HCT116 (cell line): ENCODE measurements at regions not wholly inside any gene's neighbourhood (a gene's known extent, or its start where the extent isn't known, plus 50 kb on each side); places are given as distances from the start of the nearest gene placed in this dataset.

ENCODE experiments used
- ATAC-seq: fragments of 200-7000 bp; cut with Tn5 transposase; 2 replicates; pipeline ENCODE4 v1.9.1; 2020; ENCODE audit warnings: mild to moderate bottlenecking, moderate library complexity
- BruUV-seq: library from RNA; stranded (reverse); fragments of 400-500 nt; replicated peaks from 2 replicates; lab custom pipeline; 2021; lab: Mats Ljungman, UMichigan
- CTCF ChIA-PET: fragments of 300-600 bp; sonication (Branson Sonifier 250); formaldehyde crosslinking; loops from one replicate; lab custom pipeline; 2021; ENCODE audit warnings: antibody characterized with exemption; lab: Charles Lee
- POLR2A ChIA-PET: fragments of 300-600, 350-600 bp; sonication (Branson Sonifier 250); formaldehyde crosslinking; loops from one replicate; lab custom pipeline; 2021; ENCODE audit warnings: antibody characterized with exemption; lab: Charles Lee
- RAD21 ChIA-PET, 2 experiments: fragments of 300-600 bp; sonication (Branson Sonifier 250); formaldehyde crosslinking; loops; one replicate each; lab custom pipeline; 2023; ENCODE audit warnings: low total read pairs in 2 of 2; ENCODE audit not compliant: uncharacterized antibody in 2 of 2, unreplicated experiment in 2 of 2, low non-redundant PET in 1 of 2; lab: Charles Lee
- DNase-seq: peaks from one replicate; pipeline ENCODE4 v3.0.0-alpha.2; 2010; ENCODE audit warnings: low read depth, low spot score
- H2AFZ ChIP-seq: fragments of 200-600 bp; shearing (Covaris generic), sonication (generic); 2 replicates; pipeline ENCODE4 v1.6.1; 2017; ENCODE audit warnings: low read depth, mixed run types, mixed read lengths, antibody characterized with exemption, low read length; ENCODE audit not compliant: poor library complexity, severe bottlenecking
- H3K27ac ChIP-seq: 2 replicates; pipeline ENCODE4 v1.5.1; 2012; ENCODE audit warnings: low read depth, low read length
- H3K27me3 ChIP-seq: fragments of 200-600 bp; sonication (generic); 2 replicates; pipeline ENCODE4 v1.6.1; 2016; ENCODE audit warnings: mixed run types, low read length, mixed read lengths; ENCODE audit not compliant: insufficient read depth
- H3K36me3 ChIP-seq, 2 experiments: fragments of 200-500 bp in 1 of 2; fragments of 200-600 bp in 1 of 2; sonication (Bioruptor generic) in 1 of 2; sonication (generic) in 1 of 2; 2 replicates each; pipeline versions ENCODE4 v1.5.1 to v1.6.1; 2014 to 2016; ENCODE audit warnings: low read length in 2 of 2, inconsistent platforms in 1 of 2, mixed read lengths in 1 of 2, mixed run types in 1 of 2; ENCODE audit not compliant: insufficient read depth in 2 of 2, control insufficient read depth in 1 of 2
- H3K4me1 ChIP-seq, 2 experiments: fragments of 200-600 bp in 1 of 2; sonication (generic) in 1 of 2; 2 replicates each; pipeline versions ENCODE4 v1.5.1 to v1.6.1; 2012 to 2017; ENCODE audit warnings: low read length in 2 of 2, inconsistent platforms in 1 of 2, mild to moderate bottlenecking in 1 of 2, mixed read lengths in 1 of 2, mixed run types in 1 of 2, moderate library complexity in 1 of 2; ENCODE audit not compliant: insufficient read depth in 2 of 2, control insufficient read depth in 1 of 2
- H3K4me2 ChIP-seq: fragments of 200-600 bp; sonication (generic); 2 replicates; pipeline ENCODE4 v1.6.1; 2017; ENCODE audit warnings: mixed run types, low read length, mixed read lengths
- H3K4me3 ChIP-seq, 2 experiments: fragments of 200-600 bp in 1 of 2; sonication (generic) in 1 of 2; replicated peaks in 1 of 2; 2 replicates each; pipeline ENCODE4 v1.5.1; 2011 to 2016; ENCODE audit warnings: low read length in 2 of 2, control low read depth in 1 of 2, low read depth in 1 of 2, mild to moderate bottlenecking in 1 of 2, mixed read lengths in 1 of 2, mixed run types in 1 of 2
- H3K79me2 ChIP-seq: fragments of 200-600 bp; sonication (generic); 2 replicates; pipeline ENCODE4 v1.6.1; 2017; ENCODE audit warnings: mild to moderate bottlenecking, mixed run types, low read length, moderate library complexity, mixed read lengths; ENCODE audit not compliant: insufficient read depth
- H3K9ac ChIP-seq: fragments of 200-600 bp; sonication (generic); 2 replicates; pipeline ENCODE4 v1.6.1; 2016; ENCODE audit warnings: low read length, mixed read lengths
- H3K9me2 ChIP-seq: fragments of 200-600 bp; sonication (generic), shearing (Covaris generic); 2 replicates; pipeline ENCODE4 v1.6.1; 2017; ENCODE audit warnings: mixed run types, mild to moderate bottlenecking, moderate library complexity; ENCODE audit not compliant: insufficient read depth
- H3K9me3 ChIP-seq, 2 experiments: fragments of 200-500 bp in 1 of 2; fragments of 200-600 bp in 1 of 2; sonication (Bioruptor generic) in 1 of 2; sonication (generic) in 1 of 2; 2 replicates each; pipeline ENCODE4 v1.6.1; 2014 to 2017; ENCODE audit warnings: low read length in 2 of 2, mixed read lengths in 2 of 2, inconsistent platforms in 1 of 2, low read depth in 1 of 2, mild to moderate bottlenecking in 1 of 2, mixed run types in 1 of 2, moderate library complexity in 1 of 2; ENCODE audit not compliant: control insufficient read depth in 1 of 2, insufficient read depth in 1 of 2
- H4K20me1 ChIP-seq: fragments of 200-600 bp; sonication (generic), shearing (Covaris generic); 2 replicates; pipeline ENCODE4 v1.6.1; 2017; ENCODE audit warnings: mixed run types, mild to moderate bottlenecking, moderate library complexity; ENCODE audit not compliant: insufficient read depth
- ATF3 ChIP-seq: IDR thresholded peaks from 2 replicates; pipeline ENCODE4 v1.6.1; 2012
- CBX3 ChIP-seq: IDR thresholded peaks from 2 replicates; pipeline ENCODE4 v1.6.1; 2012; ENCODE audit warnings: low read depth
- CTCF ChIP-seq, 3 experiments: fragments of 200-600 bp in 1 of 3; sonication (generic) in 1 of 3; IDR thresholded peaks in 2 of 3; conservative IDR thresholded peaks in 1 of 3; 2 replicates each; pipeline ENCODE4 v1.5.1; 2012 to 2017; ENCODE audit warnings: low read depth in 2 of 3, low read length in 2 of 3, antibody characterized with exemption in 1 of 3, borderline replicate concordance in 1 of 3, control low read depth in 1 of 3, mild to moderate bottlenecking in 1 of 3, mixed read lengths in 1 of 3, mixed run types in 1 of 3, moderate library complexity in 1 of 3; ENCODE audit not compliant: insufficient read depth in 1 of 3
- EGR1 ChIP-seq: IDR thresholded peaks from 2 replicates; pipeline ENCODE4 v1.6.1; 2012; ENCODE audit warnings: low read depth
- EZH2 ChIP-seq: fragments of 200-600 bp; sonication (generic); IDR thresholded peaks from 2 replicates; pipeline ENCODE4 v1.6.1; 2017; ENCODE audit warnings: antibody characterized with exemption, mixed run types
- EZH2phosphoT487 ChIP-seq: fragments of 200-600 bp; IDR thresholded peaks from 2 replicates; pipeline ENCODE4 v1.6.1; 2018; ENCODE audit warnings: antibody characterized with exemption, borderline replicate concordance
- FOSL1 ChIP-seq: IDR thresholded peaks from 2 replicates; pipeline ENCODE4 v1.6.1; 2012; ENCODE audit warnings: low read depth
- JUND ChIP-seq: IDR thresholded peaks from 2 replicates; pipeline ENCODE4 v1.6.1; 2012
- MAX ChIP-seq: IDR thresholded peaks from 2 replicates; pipeline ENCODE4 v1.6.1; 2012
- POLR2AphosphoS5 ChIP-seq: IDR thresholded peaks from 2 replicates; pipeline ENCODE4 v1.6.1; 2011; ENCODE audit warnings: mild to moderate bottlenecking, low read depth, low read length, moderate library complexity
- RAD21 ChIP-seq: IDR thresholded peaks from 2 replicates; pipeline ENCODE4 v1.6.1; 2012; ENCODE audit warnings: low read depth, mild to moderate bottlenecking
- SRF ChIP-seq: IDR thresholded peaks from 2 replicates; pipeline ENCODE4 v1.6.1; 2012; ENCODE audit warnings: low read depth
- TCF7L2 ChIP-seq: IDR thresholded peaks from 2 replicates; pipeline ENCODE4 v1.7.0; 2011; ENCODE audit warnings: borderline replicate concordance, inconsistent platforms; ENCODE audit not compliant: insufficient read depth, insufficient read length; ENCODE audit errors: extremely low read depth
- ZBTB33 ChIP-seq: IDR thresholded peaks from 2 replicates; pipeline ENCODE4 v1.6.1; 2011; ENCODE audit warnings: mild to moderate bottlenecking, low read length, moderate library complexity; ENCODE audit not compliant: insufficient replicate concordance; ENCODE audit errors: extremely low read depth
- ZFX ChIP-seq: fragments of 450-650 bp; IDR thresholded peaks from 2 replicates; pipeline ENCODE4 v1.6.1; 2017
- ZNF274 ChIP-seq: fragments of 200-500 bp; sonication (Bioruptor generic); IDR thresholded peaks from 2 replicates; pipeline ENCODE4 v1.6.1; 2014; ENCODE audit warnings: mild to moderate bottlenecking, low read depth, low read length, inconsistent platforms
- intact Hi-C: fragments of 100-400 bp; cut with micrococcal nuclease; formaldehyde crosslinking; loops from 2 replicates; pipeline ENCODE4 v1.10.0; 2022

GRCh38 chr12:127431177-127431576 is 835.8 kb upstream of the TMEM132C start (continued):
- TF ChIP-seq ATF3, result no peak
- TF ChIP-seq CBX3, result no peak
- TF ChIP-seq SRF, result no peak
- TF ChIP-seq EZH2, result no peak
- no peak for TF ChIP-seq ZBTB33
- no peak for TF ChIP-seq RAD21
- TF ChIP-seq, all 23 proteins: peak for 0

GRCh38 chr12:127431594-127431993 is 835.4 kb upstream of the TMEM132C start:
- H3K9me2 ChIP-seq, result no peaks in the 10 kb centered on the region
- no peaks in the 10 kb centered on the region for H3K79me2 ChIP-seq
- POLR2A ChIA-PET, result no interaction called here
- H3K4me3 ChIP-seq, result no peak overlapping the region
- no peaks in the 10 kb centered on the region for H3K27me3 ChIP-seq
- no TSS peak for BruUV-seq
- no peak overlapping the region for H3K27ac ChIP-seq
- TF ChIP-seq CTCF (IDR thresholded peaks at IDR 0.05 in 2 of 3, conservative IDR thresholded peaks at IDR 0.05 in 1 of 3; ENCODE audit: borderline replicate concordance in 1 of 3, insufficient read depth in 1 of 3, low read depth in 2 of 3, low read length in 2 of 3) (no peak), ZNF274 (no peak), CBX3 (no peak), EZH2 (no peak), JUND (no peak), EGR1 (no peak), MAX (no peak), EZH2phosphoT487 (no peak), TCF7L2 (no peak), RAD21 (no peak), FOSL1 (no peak), POLR2AphosphoS5 (no peak), ZFX (no peak)
- CTCF ChIA-PET, result no interaction called here
- no peaks in the 10 kb centered on the region for H3K36me3 ChIP-seq
- H3K9me3 ChIP-seq, result no peaks in the 10 kb centered on the region
- H4K20me1 ChIP-seq, result no peaks in the 10 kb centered on the region
- no peak for ATAC-seq
- no peak overlapping the region for H3K4me2 ChIP-seq
- intact Hi-C loops, result no loop called here
- H3K9ac ChIP-seq, result no peak overlapping the region
- DNase-seq, result no peak
- H3K4me1 ChIP-seq, result no peaks in the 10 kb centered on the region
- RAD21 ChIA-PET, result no interaction called here
- no peak overlapping the region for H2AFZ ChIP-seq
